GM18858 (cell line): ENCODE measurements at regions not wholly inside any gene's neighbourhood (a gene's known extent, or its start where the extent isn't known, plus 50 kb on each side); places are given as distances from the start of the nearest gene placed in this dataset.
"Not testable (repeated sequence)": the region's sequence is repeated elsewhere in the genome, so short reads cannot be mapped to it uniquely, and the experiment has no call there.

ENCODE experiments used
- ATAC-seq: cut with Tn5 transposase; IDR thresholded peaks from one replicate; pipeline ENCODE4 v1.9.1; 2021; ENCODE audit not compliant: unreplicated experiment

DNA sequence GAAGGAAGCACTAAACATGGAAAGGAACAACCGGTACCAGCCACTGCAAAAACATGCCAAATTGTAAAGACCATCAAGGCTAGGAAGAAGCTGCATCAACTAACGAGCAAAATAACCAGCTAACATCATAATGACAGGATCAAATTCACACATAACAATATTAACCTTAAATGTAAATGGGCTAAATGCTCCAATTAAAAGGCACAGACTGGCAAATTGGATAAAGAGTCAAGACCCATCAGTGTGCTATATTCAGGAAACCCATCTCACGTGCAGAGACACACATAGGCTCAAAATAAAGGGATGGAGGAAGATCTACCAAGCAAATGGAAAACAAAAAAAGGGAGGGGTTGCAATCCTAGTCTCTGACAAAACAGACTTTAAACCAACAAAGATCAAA, 126.3 kb upstream of the CAV2 start:
- not testable (repeated sequence) for ATAC-seq

DNA sequence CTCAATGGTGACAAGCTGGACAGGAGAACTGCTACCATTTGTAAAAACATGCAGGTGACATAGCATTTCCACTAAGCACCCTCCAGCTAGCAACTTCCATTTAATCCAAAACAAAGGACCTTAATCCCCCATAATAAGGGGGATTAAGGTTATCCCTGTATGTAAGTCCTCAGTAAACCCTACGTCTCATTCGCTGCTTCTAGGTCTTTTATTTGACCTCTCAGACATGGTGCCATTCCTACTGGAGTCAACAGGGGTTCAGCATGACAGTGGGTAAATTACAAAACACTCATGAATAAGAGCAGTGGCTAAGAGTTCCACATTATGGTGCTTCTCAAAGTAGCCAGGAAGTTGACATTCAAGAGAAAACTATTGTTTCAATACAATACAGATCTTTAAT, 121.8 kb upstream of the CAV2 start:
- no peak for ATAC-seq

DNA sequence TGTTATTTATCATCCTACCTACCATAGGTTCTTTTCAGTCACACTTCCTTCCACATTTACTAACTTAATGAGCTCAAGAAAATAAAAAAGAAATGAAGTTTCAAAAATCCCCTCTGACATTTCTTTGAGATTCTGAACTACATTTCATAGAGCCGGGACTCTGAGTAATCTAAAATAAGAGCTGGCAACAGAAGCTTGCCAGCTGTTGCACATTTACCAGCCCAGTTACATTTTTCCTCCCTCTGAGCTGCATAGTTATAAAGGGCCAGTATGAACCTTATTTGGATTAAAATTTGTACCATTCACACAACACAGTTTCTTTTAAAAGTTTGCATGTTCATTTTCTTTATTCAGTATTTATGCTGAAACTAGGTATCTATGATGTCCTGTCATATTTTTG, 119.5 kb upstream of the CAV2 start:
- no peak for ATAC-seq

GRCh38 chr7:116382375-116382774, 117.2 kb upstream of the CAV2 start:
- ATAC-seq: no peak

GRCh38 chr7:116384936-116385635, 114.5 kb upstream of the CAV2 start:
- no peak for ATAC-seq

GRCh38 chr7:116386674-116387073, 112.9 kb upstream of the CAV2 start:
- no peak for ATAC-seq

GRCh38 chr7:116390363-116390762, 109.2 kb upstream of the CAV2 start:
- ATAC-seq: no peak

GRCh38 chr7:116392806-116393205, 106.7 kb upstream of the CAV2 start:
- no peak for ATAC-seq

DNA sequence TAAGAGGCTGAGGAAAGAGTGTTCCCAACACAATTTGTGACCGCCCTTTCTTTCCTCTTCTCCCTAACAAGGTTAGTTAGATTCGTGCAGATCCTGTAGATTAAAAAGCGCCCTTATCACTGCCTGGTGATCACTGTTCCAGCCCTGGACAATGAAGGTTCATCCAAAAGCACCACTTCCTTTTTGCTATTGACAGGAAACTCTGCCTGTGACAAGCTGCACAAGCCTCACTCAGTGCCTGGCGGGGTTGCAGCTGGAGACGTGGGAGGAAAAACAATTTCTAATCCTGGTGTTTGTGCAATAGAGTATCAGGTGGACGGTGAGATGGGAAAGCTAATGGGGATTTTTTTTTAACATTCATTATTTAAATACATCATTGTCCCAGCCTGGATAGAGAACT, 105.9 kb upstream of the CAV2 start:
- ATAC-seq: no peak

- ATAC-seq: no peak
Observed at GRCh38 chr7:116394106-116394505, 105.4 kb upstream of the CAV2 start.

DNA sequence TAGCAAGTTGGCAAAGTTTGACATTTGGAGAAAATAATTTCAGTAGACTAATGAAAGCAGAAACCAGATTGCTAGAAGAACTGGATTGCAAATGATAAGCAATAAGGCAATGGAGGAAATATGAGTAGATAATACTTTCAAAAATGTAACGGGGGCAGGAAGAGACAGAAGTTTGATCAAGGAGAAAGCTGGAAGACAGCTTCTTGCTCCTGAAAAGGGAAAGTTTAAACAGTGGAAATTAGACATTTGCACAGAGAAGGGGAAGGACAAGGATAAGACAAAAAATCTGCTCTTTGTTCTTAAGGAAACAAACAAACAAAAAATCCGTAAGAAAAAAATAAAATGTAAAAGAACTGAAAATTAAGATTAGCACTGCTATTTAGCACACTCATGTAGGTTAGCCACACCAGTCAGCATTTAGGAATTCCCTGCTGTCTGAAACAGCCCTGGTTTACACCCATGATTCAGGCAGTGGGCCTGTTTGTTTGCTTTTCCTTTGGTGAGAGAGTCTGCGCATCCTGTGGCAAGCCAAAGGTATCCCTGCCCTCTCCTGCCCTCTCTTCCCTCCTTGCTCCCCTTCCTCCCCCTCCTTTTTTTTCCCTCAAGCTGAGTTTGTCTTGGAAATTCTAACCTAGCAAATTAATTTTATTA, 104.3 kb upstream of the CAV2 start:
- ATAC-seq: no peak

- ATAC-seq: no peak
Observed at GRCh38 chr7:116398672-116399071, 100.9 kb upstream of the CAV2 start.

DNA sequence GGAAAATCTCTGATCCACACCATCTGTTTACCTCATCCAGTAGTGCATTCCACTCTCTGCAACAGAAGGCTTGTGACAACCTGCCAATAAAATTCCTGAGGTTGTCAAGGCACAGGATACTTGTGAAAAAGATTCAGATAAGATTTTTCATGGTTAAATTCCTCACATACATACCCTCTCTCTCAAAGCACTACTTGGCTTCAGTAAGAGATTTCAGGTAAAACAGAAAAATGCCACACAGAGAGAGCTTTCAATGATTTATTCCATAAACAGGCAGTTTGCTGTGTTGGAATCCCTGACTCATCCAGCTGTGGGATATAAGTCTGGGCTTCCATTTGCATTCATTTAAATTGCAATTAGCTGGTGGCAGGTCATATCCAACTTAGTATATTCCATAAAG, 99.7 kb upstream of the CAV2 start:
- no peak for ATAC-seq

- ATAC-seq: no peak
Observed at GRCh38 chr7:116400522-116400921, 99.0 kb upstream of the CAV2 start.

DNA sequence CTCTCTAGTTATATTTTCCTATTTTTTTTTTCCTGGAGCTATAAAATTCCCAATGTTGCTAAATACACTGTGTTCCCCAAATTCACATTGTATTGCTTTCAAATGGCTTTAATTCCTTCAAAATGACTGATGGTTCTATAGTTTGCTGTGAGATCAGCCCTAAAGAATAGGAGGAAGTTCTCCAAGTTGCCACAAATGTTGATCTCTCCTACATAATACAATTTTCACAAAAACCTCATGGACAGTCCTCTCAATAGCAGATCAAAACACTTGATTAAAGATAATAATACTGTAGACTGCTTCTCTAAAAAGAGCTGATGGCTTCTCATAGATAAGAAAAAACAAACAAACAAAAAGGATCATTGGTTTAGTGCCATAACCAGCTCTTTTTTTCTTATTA, 97.8 kb upstream of the CAV2 start:
- no peak for ATAC-seq

DNA sequence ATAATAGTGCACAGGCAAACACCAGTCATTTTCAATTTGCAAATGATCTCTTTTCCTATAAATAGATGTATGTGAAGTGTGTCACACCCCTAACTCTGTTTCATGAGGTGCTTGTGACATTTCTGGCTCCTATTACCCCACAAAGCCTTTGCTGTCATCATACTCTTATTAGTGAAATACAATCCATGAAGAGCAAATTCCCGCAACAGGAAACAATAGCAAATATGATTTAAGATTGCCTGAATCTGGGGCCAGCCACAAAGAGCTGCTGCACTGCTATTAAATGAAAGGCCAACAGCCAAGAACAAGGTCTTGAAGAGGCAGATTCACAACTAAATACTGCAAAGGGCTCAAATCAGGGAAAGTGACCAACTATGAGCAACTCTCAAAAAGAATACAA, 96.3 kb upstream of the CAV2 start:
- no peak for ATAC-seq

- no peak for ATAC-seq
Observed at GRCh38 chr7:116404389-116404788, 95.1 kb upstream of the CAV2 start.

- ATAC-seq: no peak
Observed at GRCh38 chr7:116405810-116406209, 93.7 kb upstream of the CAV2 start.

DNA sequence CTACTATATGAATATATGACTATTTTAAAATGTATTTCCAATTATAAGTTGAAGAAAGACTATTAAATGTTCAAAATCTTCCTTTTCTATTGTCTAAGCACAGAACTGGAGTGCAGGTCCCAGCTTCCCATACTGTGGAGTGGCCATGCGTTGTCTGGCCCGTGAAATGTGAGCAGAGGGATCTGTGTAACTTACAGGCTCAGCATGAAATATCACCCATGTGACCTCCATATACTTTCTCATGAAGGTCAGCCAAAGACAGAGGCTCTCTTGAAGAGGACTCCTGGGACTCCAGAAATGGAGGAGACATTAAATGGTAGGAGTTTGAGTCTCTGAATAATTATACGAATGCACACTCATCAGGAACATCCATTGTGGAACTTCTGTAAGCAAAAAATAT, 92.4 kb upstream of the CAV2 start:
- ATAC-seq: no peak

- no peak for ATAC-seq
Observed at GRCh38 chr7:116408166-116408565, 91.4 kb upstream of the CAV2 start.

- not testable (repeated sequence) for ATAC-seq
Observed at GRCh38 chr7:116408831-116409453, 90.6 kb upstream of the CAV2 start.

- not testable (repeated sequence) for ATAC-seq
Observed at GRCh38 chr7:116410694-116411093, 88.8 kb upstream of the CAV2 start.
